ENCODE measurements at regions not wholly inside any gene's neighbourhood (a gene's known extent, or its start where the extent isn't known, plus 50 kb on each side); places are given as distances from the start of the nearest gene placed in this dataset.
"Not testable (repeated sequence)": the region's sequence is repeated elsewhere in the genome, so short reads cannot be mapped to it uniquely, and the experiment has no call there.

DNA sequence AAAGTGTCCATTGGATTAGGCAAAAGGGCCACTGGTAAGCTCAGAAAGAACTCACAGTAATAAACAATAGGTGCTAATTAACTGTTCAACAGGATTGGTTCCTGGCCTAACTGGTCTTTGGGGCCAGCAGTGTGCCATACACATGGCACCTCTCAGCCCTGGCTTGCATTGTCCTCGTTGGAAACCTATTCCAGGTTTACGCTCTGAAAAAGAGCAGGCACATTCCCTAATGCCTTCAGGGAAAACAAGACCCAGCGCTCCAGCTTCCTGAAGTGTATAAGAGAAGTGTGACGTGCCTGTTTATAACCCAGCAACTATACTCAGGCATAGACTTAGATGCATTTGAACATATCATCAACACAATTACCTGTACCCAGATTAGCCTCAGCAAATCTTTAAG, 51.9 kb upstream of the RBM47 start:
- H3K4me3 ChIP-seq (ENCODE audit: low read depth, low read length), result no peak overlapping the region
- TF ChIP-seq, protein P1, sequence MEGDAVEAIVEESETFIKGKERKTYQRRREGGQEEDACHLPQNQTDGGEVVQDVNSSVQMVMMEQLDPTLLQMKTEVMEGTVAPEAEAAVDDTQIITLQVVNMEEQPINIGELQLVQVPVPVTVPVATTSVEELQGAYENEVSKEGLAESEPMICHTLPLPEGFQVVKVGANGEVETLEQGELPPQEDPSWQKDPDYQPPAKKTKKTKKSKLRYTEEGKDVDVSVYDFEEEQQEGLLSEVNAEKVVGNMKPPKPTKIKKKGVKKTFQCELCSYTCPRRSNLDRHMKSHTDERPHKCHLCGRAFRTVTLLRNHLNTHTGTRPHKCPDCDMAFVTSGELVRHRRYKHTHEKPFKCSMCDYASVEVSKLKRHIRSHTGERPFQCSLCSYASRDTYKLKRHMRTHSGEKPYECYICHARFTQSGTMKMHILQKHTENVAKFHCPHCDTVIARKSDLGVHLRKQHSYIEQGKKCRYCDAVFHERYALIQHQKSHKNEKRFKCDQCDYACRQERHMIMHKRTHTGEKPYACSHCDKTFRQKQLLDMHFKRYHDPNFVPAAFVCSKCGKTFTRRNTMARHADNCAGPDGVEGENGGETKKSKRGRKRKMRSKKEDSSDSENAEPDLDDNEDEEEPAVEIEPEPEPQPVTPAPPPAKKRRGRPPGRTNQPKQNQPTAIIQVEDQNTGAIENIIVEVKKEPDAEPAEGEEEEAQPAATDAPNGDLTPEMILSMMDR (IDR thresholded peaks at IDR 0.05; ENCODE audit: low read depth, low read length, missing control alignments), result no peak
- no peak for DNase-seq (ENCODE audit: low read depth)
- in situ Hi-C loops (cut with HindIII; ENCODE audit: low sequenced_read_pairs), result no loop called here

DNA sequence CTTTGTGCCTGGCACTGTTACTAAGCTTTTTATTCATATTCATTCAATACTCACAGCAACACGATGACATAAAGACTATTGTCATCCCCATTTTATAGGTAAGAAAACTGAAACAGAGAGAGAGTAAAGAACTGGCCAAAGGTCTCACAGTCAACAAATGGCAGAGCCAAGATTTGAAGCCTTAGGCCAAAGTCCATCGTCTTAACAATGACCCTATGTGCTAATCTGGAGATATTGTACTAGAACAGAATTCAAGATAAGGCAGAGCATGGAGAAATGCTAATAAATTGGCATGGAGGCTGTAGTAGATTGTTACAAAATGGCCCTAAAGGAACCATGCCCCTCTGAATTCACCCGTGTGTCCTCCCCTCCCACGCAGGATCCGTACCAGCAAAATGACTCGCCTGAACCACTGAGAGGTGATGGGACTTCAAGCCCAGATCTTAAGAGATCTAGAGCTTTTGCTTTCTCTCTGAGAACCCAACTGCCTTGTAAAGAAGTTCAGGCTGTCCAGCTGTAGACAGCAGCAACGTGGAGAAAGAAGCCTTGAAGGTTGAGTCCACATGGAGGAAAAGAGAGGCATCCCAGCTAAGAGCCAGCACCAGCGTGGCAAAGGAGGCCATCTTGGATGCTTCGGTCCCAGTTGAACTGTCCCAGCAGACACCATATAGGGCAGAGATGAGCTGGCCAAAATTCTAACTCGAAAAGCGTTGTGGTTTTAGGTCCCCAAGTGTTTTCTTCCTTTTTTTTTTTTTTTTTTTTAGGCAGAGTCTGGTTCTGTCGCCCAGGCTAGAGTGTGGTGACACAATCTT, 52.8 kb upstream of the RBM47 start:
- no peak overlapping the region for H3K4me3 ChIP-seq (ENCODE audit: low read depth, low read length)
- no peak for DNase-seq (ENCODE audit: low read depth)
- in situ Hi-C loops (cut with HindIII; ENCODE audit: low sequenced_read_pairs), result no loop called here

DNA sequence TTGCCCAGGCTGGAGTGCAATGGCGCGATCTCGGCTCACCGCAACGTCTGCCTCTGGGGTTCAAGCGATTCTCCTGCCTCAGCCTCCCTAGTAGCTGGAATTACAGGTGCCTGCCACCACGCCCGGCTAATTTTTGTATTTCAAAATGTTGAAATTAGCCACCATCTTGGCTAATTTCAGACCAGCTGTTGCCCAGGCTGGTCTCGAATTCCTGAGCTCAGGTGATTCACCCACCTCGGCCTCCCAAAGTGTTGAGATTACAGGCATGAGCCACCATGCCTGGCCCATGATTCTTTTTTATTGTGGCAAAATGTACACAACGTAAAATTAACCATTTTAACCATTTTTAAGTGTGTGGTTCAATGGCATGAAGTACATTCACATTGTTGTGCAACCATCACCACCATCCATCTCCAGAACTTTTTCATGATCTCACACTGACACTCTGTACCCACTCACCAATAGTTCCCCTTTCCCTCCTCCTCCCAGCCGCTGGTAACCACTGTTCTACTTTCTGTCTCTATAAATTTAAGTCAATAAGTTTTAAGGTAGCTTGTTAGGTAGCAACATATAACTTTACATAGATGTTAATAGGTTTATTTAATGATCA, 54.0 kb upstream of the RBM47 start:
- in situ Hi-C loops (cut with HindIII; ENCODE audit: low sequenced_read_pairs); DNase-seq (ENCODE audit: low read depth); H3K4me3 ChIP-seq (ENCODE audit: low read depth, low read length): not testable (repeated sequence)

More for the DNA sequence above, 52.8 kb upstream of the RBM47 start:
- TF ChIP-seq, protein P1 (IDR thresholded peaks at IDR 0.05; ENCODE audit: low read depth, low read length, missing control alignments), result no peak

DNA sequence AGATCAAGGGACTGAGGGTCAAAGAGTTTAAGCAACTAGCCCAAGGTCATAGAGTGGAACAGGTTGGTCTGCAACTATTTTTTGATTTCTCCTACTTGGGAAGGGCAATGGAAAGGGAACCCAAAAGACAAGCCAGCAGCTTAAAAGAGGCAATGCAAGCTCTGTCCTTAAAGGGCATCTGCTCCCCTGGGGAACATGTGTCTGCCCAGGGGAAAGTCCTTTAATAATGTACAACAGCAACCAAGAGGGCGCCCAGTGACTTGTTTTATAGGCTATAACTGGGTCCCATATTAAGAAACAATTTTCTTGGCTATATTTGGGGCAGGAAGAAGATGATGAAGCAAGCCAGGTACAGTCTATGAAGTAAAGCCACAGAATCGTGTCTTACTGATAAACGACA, 54.7 kb upstream of the RBM47 start:
- TF ChIP-seq, protein P1 (IDR thresholded peaks at IDR 0.05; ENCODE audit: low read depth, low read length, missing control alignments), result no peak
- in situ Hi-C loops (cut with HindIII; ENCODE audit: low sequenced_read_pairs), result no loop called here
- H3K4me3 ChIP-seq (ENCODE audit: low read depth, low read length), result no peak overlapping the region
- DNase-seq (ENCODE audit: low read depth), result no peak

DNA sequence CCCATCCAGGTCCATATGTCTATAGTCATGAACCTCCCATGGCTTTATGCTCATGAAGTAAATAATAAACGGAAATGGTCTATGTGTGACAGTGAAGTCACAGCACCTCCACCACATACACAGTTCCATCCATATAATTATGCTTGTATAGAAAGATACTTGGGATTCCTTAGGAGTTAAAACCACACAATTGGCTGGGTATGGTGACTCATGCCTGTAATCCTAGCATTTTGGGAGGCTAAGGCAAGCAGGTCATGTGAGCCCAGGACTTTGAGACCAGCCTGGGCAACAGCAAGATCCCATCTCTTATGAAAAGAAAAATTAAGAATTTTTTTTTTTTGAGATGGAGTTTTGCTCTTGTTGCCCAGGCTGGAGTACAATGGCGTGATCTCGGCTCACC, 55.6 kb upstream of the RBM47 start:
- in situ Hi-C loops (cut with HindIII; ENCODE audit: low sequenced_read_pairs), result no loop called here
- no peak overlapping the region for H3K4me3 ChIP-seq (ENCODE audit: low read depth, low read length)
- TF ChIP-seq, protein P1 (IDR thresholded peaks at IDR 0.05; ENCODE audit: low read depth, low read length, missing control alignments), result no peak
- DNase-seq (ENCODE audit: low read depth), result peak; percentile 64

DNA sequence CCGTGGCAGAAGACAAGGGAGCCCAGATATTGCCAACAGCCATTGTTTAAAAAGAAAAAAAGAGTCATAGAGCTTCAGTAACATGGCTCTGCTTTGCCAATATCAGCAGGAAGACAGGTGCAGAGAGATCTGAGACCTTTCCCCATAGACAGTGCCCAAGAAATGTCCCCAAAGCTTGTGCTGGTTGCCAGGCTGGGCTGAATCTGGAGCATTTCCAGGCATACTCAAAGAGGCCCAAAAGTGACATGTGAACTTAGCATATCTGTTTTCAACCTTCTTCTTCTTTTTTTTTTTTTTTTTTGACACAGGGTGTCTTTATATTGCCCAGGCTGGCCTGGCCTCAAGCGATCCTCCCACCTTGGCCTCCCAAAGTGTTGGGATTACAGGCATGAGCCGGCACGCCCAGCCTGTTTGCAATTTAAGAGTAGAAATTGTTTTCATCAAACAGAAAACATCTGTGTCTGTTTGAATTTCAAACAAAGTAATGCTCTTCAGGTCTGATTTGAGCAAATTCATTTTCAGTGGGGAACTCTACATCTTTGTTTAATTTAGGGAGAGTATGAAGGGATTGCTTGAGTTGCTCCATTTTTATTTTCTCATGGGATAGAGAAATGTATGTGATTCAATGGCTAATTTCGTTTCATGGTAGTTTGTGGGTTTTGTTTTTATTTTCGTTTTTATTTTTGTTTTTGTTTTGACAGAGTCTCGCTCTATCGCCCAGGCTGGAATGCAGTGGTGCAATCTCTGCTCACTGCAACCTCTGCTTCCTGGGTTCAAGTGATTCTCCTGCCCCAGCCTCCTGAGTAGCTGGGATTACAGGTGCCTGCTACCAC, 56.6 kb upstream of the RBM47 start:
- DNase-seq (ENCODE audit: low read depth), result no peak
- TF ChIP-seq, protein P1 (IDR thresholded peaks at IDR 0.05; ENCODE audit: low read depth, low read length, missing control alignments), result no peak
- in situ Hi-C loops (cut with HindIII; ENCODE audit: low sequenced_read_pairs), result no loop called here
- no peak overlapping the region for H3K4me3 ChIP-seq (ENCODE audit: low read depth, low read length)

Measured in astrocyte of the cerebellum (primary cell).